Liver (tissue), 3 donors: ENCODE measurements at regions not wholly inside any gene's neighbourhood (a gene's known extent, or its start where the extent isn't known, plus 50 kb on each side); places are given as distances from the start of the nearest gene placed in this dataset.

Experiments
- SP1 ChIP-seq: IDR thresholded peaks from 2 replicates; pipeline ENCODE4 v1.6.1; 2018; ENCODE audit warnings: antibody characterized with exemption, mild to moderate bottlenecking
- TF ChIP-seq, protein P1 (sequence below): fragments of 150-350 bp; IDR thresholded peaks from 2 replicates; pipeline ENCODE4 v1.5.1; 2017; ENCODE audit warnings: improper control_type of control experiment, low read depth, low read length; ENCODE audit not compliant: missing input control
- donor health status: healthy.
- donor health status: healthy.

GRCh38 chr1:219296430-219297355 lies 123.0 kb downstream of the LYPLAL1 start:
- TF ChIP-seq, protein P1, sequence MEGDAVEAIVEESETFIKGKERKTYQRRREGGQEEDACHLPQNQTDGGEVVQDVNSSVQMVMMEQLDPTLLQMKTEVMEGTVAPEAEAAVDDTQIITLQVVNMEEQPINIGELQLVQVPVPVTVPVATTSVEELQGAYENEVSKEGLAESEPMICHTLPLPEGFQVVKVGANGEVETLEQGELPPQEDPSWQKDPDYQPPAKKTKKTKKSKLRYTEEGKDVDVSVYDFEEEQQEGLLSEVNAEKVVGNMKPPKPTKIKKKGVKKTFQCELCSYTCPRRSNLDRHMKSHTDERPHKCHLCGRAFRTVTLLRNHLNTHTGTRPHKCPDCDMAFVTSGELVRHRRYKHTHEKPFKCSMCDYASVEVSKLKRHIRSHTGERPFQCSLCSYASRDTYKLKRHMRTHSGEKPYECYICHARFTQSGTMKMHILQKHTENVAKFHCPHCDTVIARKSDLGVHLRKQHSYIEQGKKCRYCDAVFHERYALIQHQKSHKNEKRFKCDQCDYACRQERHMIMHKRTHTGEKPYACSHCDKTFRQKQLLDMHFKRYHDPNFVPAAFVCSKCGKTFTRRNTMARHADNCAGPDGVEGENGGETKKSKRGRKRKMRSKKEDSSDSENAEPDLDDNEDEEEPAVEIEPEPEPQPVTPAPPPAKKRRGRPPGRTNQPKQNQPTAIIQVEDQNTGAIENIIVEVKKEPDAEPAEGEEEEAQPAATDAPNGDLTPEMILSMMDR, result no peak
- no peak for TF ChIP-seq SP1
